Hepatocyte (in vitro differentiated cells): ENCODE measurements at regions not wholly inside any gene's neighbourhood (a gene's known extent, or its start where the extent isn't known, plus 50 kb on each side); places are given as distances from the start of the nearest gene placed in this dataset.

Source experiments
- CTCF ChIP-seq: fragments of 200-600 bp; sonication (generic); IDR thresholded peaks from 2 replicates; pipeline ENCODE4 v1.5.1; 2016; ENCODE audit warnings: antibody characterized with exemption, mild to moderate bottlenecking; ENCODE audit not compliant: poor library complexity
- EZH2 ChIP-seq: fragments of 200-600 bp; sonication (generic); IDR thresholded peaks from 2 replicates; pipeline ENCODE4 v1.6.1; 2016; ENCODE audit warnings: antibody characterized with exemption, mild to moderate bottlenecking, borderline replicate concordance

GRCh38 chr22:47228767-47229166 is 466.3 kb downstream of the TBC1D22A start:
- no peak for TF ChIP-seq CTCF
- TF ChIP-seq EZH2: no peak
